ENCODE measurements at regions not wholly inside any gene's neighbourhood (a gene's known extent, or its start where the extent isn't known, plus 50 kb on each side); places are given as distances from the start of the nearest gene placed in this dataset.

GRCh38 chr2:82793711-82794435 lies 1665.2 kb downstream of the SUCLG1 start:
- no peak overlapping the region for H3K27ac Mint-ChIP-seq
- ChIA-PET CTCF (no interaction called here), POLR2A (no interaction called here)
- no peaks in the 10 kb centered on the region for H3K27me3 Mint-ChIP-seq
- no peak for TF ChIP-seq CTCF (IDR thresholded peaks at IDR 0.05)
- ATAC-seq (no peak), DNase-seq (no peak)
- intact Hi-C loops (cut with micrococcal nuclease) = no loop called here
- H3K4me3 Mint-ChIP-seq = no peak overlapping the region
- no peaks in the 10 kb centered on the region for H3K36me3 Mint-ChIP-seq (ENCODE audit: low read depth)
- H3K9me3 Mint-ChIP-seq = peaks cover under 1% of the 10 kb centered on the region
- no peaks in the 10 kb centered on the region for H3K4me1 Mint-ChIP-seq (ENCODE audit: low read depth)

GRCh38 chr2:82792316-82792715 lies 1666.8 kb downstream of the SUCLG1 start:
- H3K36me3 Mint-ChIP-seq (ENCODE audit: low read depth) = no peaks in the 10 kb centered on the region
- CTCF ChIA-PET = interaction anchor here (0.6 kb wide), 1 partner anchor 98 kb away, joined by 3 read pairs; no protein-coding TSS in a partner anchor
- no peaks in the 10 kb centered on the region for H3K27me3 Mint-ChIP-seq
- H3K27ac Mint-ChIP-seq = no peak overlapping the region
- POLR2A ChIA-PET = no interaction called here
- H3K4me3 Mint-ChIP-seq = no peak overlapping the region
- H3K9me3 Mint-ChIP-seq = peaks cover 2% of the 10 kb centered on the region
- intact Hi-C loops (cut with micrococcal nuclease) = no loop called here
- H3K4me1 Mint-ChIP-seq (ENCODE audit: low read depth) = no peaks in the 10 kb centered on the region
- no peak for TF ChIP-seq CTCF (IDR thresholded peaks at IDR 0.05)
- ATAC-seq (no peak), DNase-seq (no peak)

GRCh38 chr2:82790206-82791021 lies 1668.7 kb downstream of the SUCLG1 start:
- ChIA-PET POLR2A (no interaction called here), CTCF (no interaction called here)
- Mint-ChIP-seq H3K4me1 (ENCODE audit: low read depth) (no peaks in the 10 kb centered on the region), H3K36me3 (ENCODE audit: low read depth) (no peaks in the 10 kb centered on the region), H3K4me3 (no peak overlapping the region), H3K9me3 (peaks cover 4% of the 10 kb centered on the region), H3K27ac (no peak overlapping the region), H3K27me3 (no peaks in the 10 kb centered on the region)
- ATAC-seq = no peak
- no peak for DNase-seq
- no peak for TF ChIP-seq CTCF (IDR thresholded peaks at IDR 0.05)
- intact Hi-C loops (cut with micrococcal nuclease) = no loop called here

GRCh38 chr2:82789851-82790205 lies 1669.3 kb downstream of the SUCLG1 start:
- no peak overlapping the region for H3K4me3 Mint-ChIP-seq
- H3K27ac Mint-ChIP-seq = no peak overlapping the region
- CTCF ChIA-PET = no interaction called here
- intact Hi-C loops (cut with micrococcal nuclease) = no loop called here
- no peak for TF ChIP-seq CTCF (IDR thresholded peaks at IDR 0.05)
- H3K27me3 Mint-ChIP-seq = no peaks in the 10 kb centered on the region
- no peaks in the 10 kb centered on the region for H3K4me1 Mint-ChIP-seq (ENCODE audit: low read depth)
- no peak for ATAC-seq
- no peak for DNase-seq
- H3K36me3 Mint-ChIP-seq (ENCODE audit: low read depth) = no peaks in the 10 kb centered on the region
- POLR2A ChIA-PET = no interaction called here
- peaks cover 4% of the 10 kb centered on the region for H3K9me3 Mint-ChIP-seq

Measured in activated CD8-positive, alpha-beta T cell treated with anti-CD3 and anti-CD28 coated beads for 36 hours (primary cell).